ENCODE measurements at regions not wholly inside any gene's neighbourhood (a gene's known extent, or its start where the extent isn't known, plus 50 kb on each side); places are given as distances from the start of the nearest gene placed in this dataset.

GRCh38 chr14:71240866-71241520 is 333.7 kb downstream of the PCNX1 start:
- no peak overlapping the region for H3K9ac ChIP-seq (ENCODE audit: low read length in 3 of 3)
- H3K27ac ChIP-seq (ENCODE audit: low read depth in 2 of 2, low read length in 2 of 2) = no peak overlapping the region
- TF ChIP-seq CTCF (IDR thresholded peaks at IDR 0.05; ENCODE audit: borderline replicate concordance, extremely low read depth, insufficient read depth) = no peak
- DNase-seq (no peak), FAIRE-seq (no peak)
- no peaks in the 10 kb centered on the region for H3K27me3 ChIP-seq (ENCODE audit: control insufficient read depth, insufficient read depth, low read length)
- no peaks in the 10 kb centered on the region for H3K9me3 ChIP-seq (ENCODE audit: control insufficient read depth in 2 of 3, insufficient read depth in 1 of 3, low read length in 3 of 3)
- intact Hi-C loops (cut with DNase I) = no loop called here
- H3K4me1 ChIP-seq (ENCODE audit: control insufficient read depth in 2 of 3, insufficient read depth in 2 of 3, low read depth in 1 of 3, low read length in 3 of 3) = no peaks in the 10 kb centered on the region
- no peak overlapping the region for H3K4me3 ChIP-seq (ENCODE audit: low read length in 3 of 3)
- no peaks in the 10 kb centered on the region for H3K36me3 ChIP-seq (ENCODE audit: control insufficient read depth in 2 of 3, insufficient read depth in 3 of 3, low read length in 3 of 3)

- no peak overlapping the region for H3K27ac ChIP-seq (ENCODE audit: low read depth in 2 of 2, low read length in 2 of 2)
- H3K4me3 ChIP-seq (ENCODE audit: low read length in 3 of 3) = no peak overlapping the region
- H3K4me1 ChIP-seq (ENCODE audit: control insufficient read depth in 2 of 3, insufficient read depth in 2 of 3, low read depth in 1 of 3, low read length in 3 of 3) = no peaks in the 10 kb centered on the region
- intact Hi-C loops (cut with DNase I) = no loop called here
- H3K9ac ChIP-seq (ENCODE audit: low read length in 3 of 3) = no peak overlapping the region
- no peaks in the 10 kb centered on the region for H3K27me3 ChIP-seq (ENCODE audit: control insufficient read depth, insufficient read depth, low read length)
- DNase-seq (peak in 2 of 5 donors; percentile 12 to 27), FAIRE-seq (no peak)
- H3K9me3 ChIP-seq (ENCODE audit: control insufficient read depth in 2 of 3, insufficient read depth in 1 of 3, low read length in 3 of 3) = no peaks in the 10 kb centered on the region
- TF ChIP-seq CTCF (IDR thresholded peaks at IDR 0.05; ENCODE audit: borderline replicate concordance, extremely low read depth, insufficient read depth) = no peak
- no peaks in the 10 kb centered on the region for H3K36me3 ChIP-seq (ENCODE audit: control insufficient read depth in 2 of 3, insufficient read depth in 3 of 3, low read length in 3 of 3)
These were observed 335.0 kb downstream of the PCNX1 start for GRCh38 chr14:71242237-71242748.

- Histone ChIP-seq H3K9ac (ENCODE audit: low read length in 3 of 3) (no peak overlapping the region), H3K4me3 (ENCODE audit: low read length in 3 of 3) (no peak overlapping the region), H3K27ac (ENCODE audit: low read depth in 2 of 2, low read length in 2 of 2) (no peak overlapping the region), H3K36me3 (ENCODE audit: control insufficient read depth in 2 of 3, insufficient read depth in 3 of 3, low read length in 3 of 3) (no peaks in the 10 kb centered on the region), H3K4me1 (ENCODE audit: control insufficient read depth in 2 of 3, insufficient read depth in 2 of 3, low read depth in 1 of 3, low read length in 3 of 3) (no peaks in the 10 kb centered on the region), H3K9me3 (ENCODE audit: control insufficient read depth in 2 of 3, insufficient read depth in 1 of 3, low read length in 3 of 3) (no peaks in the 10 kb centered on the region), H3K27me3 (ENCODE audit: control insufficient read depth, insufficient read depth, low read length) (no peaks in the 10 kb centered on the region)
- DNase-seq (no peak), FAIRE-seq (no peak)
- no peak for TF ChIP-seq CTCF (IDR thresholded peaks at IDR 0.05; ENCODE audit: borderline replicate concordance, extremely low read depth, insufficient read depth)
- intact Hi-C loops (cut with DNase I) = no loop called here
These were observed 336.4 kb downstream of the PCNX1 start for GRCh38 chr14:71243697-71244096.

- no peak for FAIRE-seq
- H3K9ac ChIP-seq (ENCODE audit: low read length in 3 of 3) = no peak overlapping the region
These were observed 337.1 kb downstream of the PCNX1 start for GRCh38 chr14:71244341-71244740.

More at GRCh38 chr14:71244341-71244740, 337.1 kb downstream of the PCNX1 start:
- intact Hi-C loops (cut with DNase I) = no loop called here
- Histone ChIP-seq H3K27me3 (ENCODE audit: control insufficient read depth, insufficient read depth, low read length) (no peaks in the 10 kb centered on the region), H3K4me3 (ENCODE audit: low read length in 3 of 3) (no peak overlapping the region), H3K4me1 (ENCODE audit: control insufficient read depth in 2 of 3, insufficient read depth in 2 of 3, low read depth in 1 of 3, low read length in 3 of 3) (no peaks in the 10 kb centered on the region), H3K27ac (ENCODE audit: low read depth in 2 of 2, low read length in 2 of 2) (no peak overlapping the region), H3K36me3 (ENCODE audit: control insufficient read depth in 2 of 3, insufficient read depth in 3 of 3, low read length in 3 of 3) (no peaks in the 10 kb centered on the region), H3K9me3 (ENCODE audit: control insufficient read depth in 2 of 3, insufficient read depth in 1 of 3, low read length in 3 of 3) (no peaks in the 10 kb centered on the region)
- DNase-seq = no peak
- TF ChIP-seq CTCF (IDR thresholded peaks at IDR 0.05; ENCODE audit: borderline replicate concordance, extremely low read depth, insufficient read depth) = no peak

Measured in kidney (tissue), 13 donors.